WTC11 (cell line): ENCODE measurements at regions not wholly inside any gene's neighbourhood (a gene's known extent, or its start where the extent isn't known, plus 50 kb on each side); places are given as distances from the start of the nearest gene placed in this dataset.
"Not testable (repeated sequence)": the region's sequence is repeated elsewhere in the genome, so short reads cannot be mapped to it uniquely, and the experiment has no call there.

Experiments
- ATAC-seq: fragments of 200-7000 bp; cut with Tn5 transposase; 2 replicates; pipeline ENCODE4 v1.10.0; 2021; ENCODE audit warnings: mild to moderate bottlenecking, moderate library complexity
- CTCF ChIA-PET: fragments of 300-600 bp; sonication (Branson Sonifier 250); formaldehyde crosslinking; loops from one replicate; lab custom pipeline; 2021; ENCODE audit warnings: antibody characterized with exemption; lab: Charles Lee
- POLR2A ChIA-PET: fragments of 350-600 bp; sonication (Branson Sonifier 250); formaldehyde crosslinking; loops from one replicate; lab custom pipeline; 2021; ENCODE audit warnings: antibody characterized with exemption; lab: Charles Lee
- DNase-seq: peaks from one replicate; pipeline ENCODE4 v3.0.0; 2021; ENCODE audit warnings: low spot score
- H3K27ac Mint-ChIP-seq: 2 replicates; pipeline ENCODE4 v1.8.0; 2021; ENCODE audit warnings: mixed read lengths
- H3K27me3 Mint-ChIP-seq: 2 replicates; pipeline ENCODE4 v1.8.0; 2021; ENCODE audit warnings: low read depth, mild to moderate bottlenecking, moderate library complexity, mixed read lengths
- H3K36me3 Mint-ChIP-seq: 2 replicates; pipeline ENCODE4 v1.8.0; 2021; ENCODE audit warnings: mixed read lengths
- H3K4me1 Mint-ChIP-seq: 2 replicates; pipeline ENCODE4 v1.8.0; 2022; ENCODE audit warnings: mixed read lengths
- H3K4me3 Mint-ChIP-seq: 2 replicates; pipeline ENCODE4 v1.8.0; 2021; ENCODE audit warnings: mild to moderate bottlenecking, moderate library complexity, mixed read lengths
- H3K9me3 Mint-ChIP-seq: 2 replicates; pipeline ENCODE4 v1.8.0; 2021; ENCODE audit warnings: mixed read lengths
- CREB1 ChIP-seq: sonication (generic); formaldehyde crosslinking; IDR thresholded peaks from 2 replicates; pipeline ENCODE4 v1.8.0; 2023; ENCODE audit warnings: mild to moderate bottlenecking, missing genetic modification reagents
- CREM ChIP-seq: sonication (generic); formaldehyde crosslinking; IDR thresholded peaks from 2 replicates; pipeline ENCODE4 v1.8.1; 2022; ENCODE audit warnings: mild to moderate bottlenecking, missing genetic modification reagents, moderate library complexity
- ELF4 ChIP-seq: sonication (generic); formaldehyde crosslinking; IDR thresholded peaks from 2 replicates; pipeline ENCODE4 v1.8.1; 2022; ENCODE audit warnings: low read depth, mild to moderate bottlenecking, moderate library complexity, missing genetic modification reagents
- EMX1 ChIP-seq: fragments of 250-450 bp; sonication (Bioruptor Pico); IDR thresholded peaks from 2 replicates; pipeline ENCODE4 v1.8.0; 2021; ENCODE audit warnings: mild to moderate bottlenecking
- ERG ChIP-seq: fragments of 250-450 bp; sonication (Bioruptor Pico); IDR thresholded peaks from 2 replicates; pipeline ENCODE4 v1.8.0; 2021; ENCODE audit warnings: mild to moderate bottlenecking
- ETV6 ChIP-seq: sonication (generic); formaldehyde crosslinking; IDR thresholded peaks from 2 replicates; pipeline ENCODE4 v1.8.1; 2022; ENCODE audit warnings: mild to moderate bottlenecking, missing genetic modification reagents
- FOXJ3 ChIP-seq: sonication (generic); formaldehyde crosslinking; IDR thresholded peaks from 2 replicates; pipeline ENCODE4 v1.9.0; 2021; ENCODE audit warnings: missing genetic modification reagents, mild to moderate bottlenecking, borderline replicate concordance
- HMGA2 ChIP-seq: fragments of 250-450 bp; sonication (Bioruptor Pico); IDR thresholded peaks from 2 replicates; pipeline ENCODE4 v1.4.0; 2021; ENCODE audit warnings: mild to moderate bottlenecking, moderate library complexity
- MYBL2 ChIP-seq: sonication (generic); formaldehyde crosslinking; IDR thresholded peaks from 2 replicates; pipeline ENCODE4 v1.8.1; 2023; ENCODE audit warnings: mild to moderate bottlenecking, moderate library complexity, missing genetic modification reagents
- NFYB ChIP-seq: sonication (generic); formaldehyde crosslinking; conservative IDR thresholded peaks from 2 replicates; pipeline ENCODE4 v1.8.0; 2022; ENCODE audit warnings: low read depth, missing genetic modification reagents
- PRRX2 ChIP-seq: fragments of 250-450 bp; sonication (Bioruptor Pico); IDR thresholded peaks from 2 replicates; pipeline ENCODE4 v1.8.0; 2021; ENCODE audit warnings: mild to moderate bottlenecking
- TCF7 ChIP-seq: sonication (generic); formaldehyde crosslinking; IDR thresholded peaks from 2 replicates; pipeline ENCODE4 v1.8.0; 2022; ENCODE audit warnings: mild to moderate bottlenecking, low read depth, missing genetic modification reagents, moderate library complexity
- ZNF219 ChIP-seq: sonication (generic); formaldehyde crosslinking; IDR thresholded peaks from 2 replicates; pipeline ENCODE4 v1.8.0; 2023; ENCODE audit warnings: missing genetic modification reagents, mild to moderate bottlenecking, borderline replicate concordance
- ZNF425 ChIP-seq: fragments of 250-450 bp; sonication (Bioruptor Pico); conservative IDR thresholded peaks from 2 replicates; pipeline ENCODE4 v1.9.0; 2021; ENCODE audit warnings: mild to moderate bottlenecking
- ZNF671 ChIP-seq: fragments of 250-450 bp; sonication (Bioruptor Pico); IDR thresholded peaks from 2 replicates; pipeline ENCODE4 v1.8.0; 2021; ENCODE audit warnings: mild to moderate bottlenecking
- TF ChIP-seq, protein P1 (sequence below): sonication (generic); formaldehyde crosslinking; IDR thresholded peaks from 2 replicates; pipeline ENCODE4 v1.8.1; 2023; ENCODE audit warnings: mild to moderate bottlenecking, missing genetic modification reagents, moderate library complexity
- TF ChIP-seq, protein P2 (sequence below): sonication (generic); formaldehyde crosslinking; IDR thresholded peaks from 2 replicates; pipeline ENCODE4 v1.8.0; 2022; ENCODE audit warnings: mild to moderate bottlenecking, missing genetic modification reagents
- TF ChIP-seq, protein P3 (sequence below): sonication (generic); formaldehyde crosslinking; IDR thresholded peaks from 2 replicates; pipeline ENCODE4 v1.8.1; 2022; ENCODE audit warnings: missing genetic modification reagents, borderline replicate concordance

DNA sequence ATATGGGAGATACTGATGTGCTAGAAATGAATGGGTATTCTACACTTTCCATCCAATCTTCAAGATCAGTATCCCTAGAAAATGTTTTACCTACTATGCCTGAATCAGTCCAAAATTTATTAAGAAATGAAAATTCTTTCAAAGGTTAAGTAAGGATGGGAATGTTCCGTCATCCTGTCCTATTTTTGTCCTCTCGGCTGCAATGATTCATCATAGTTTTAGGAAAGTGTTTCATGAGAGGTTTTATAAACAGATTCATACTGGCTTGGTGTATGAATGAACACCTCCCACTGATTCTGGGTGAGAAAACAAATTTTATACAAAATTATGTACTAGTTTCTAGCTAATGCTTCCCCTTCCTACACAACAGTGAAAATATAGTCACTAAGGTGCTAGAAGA, 504.6 kb upstream of the NR5A2 start (continued):
- TF ChIP-seq, protein P1, sequence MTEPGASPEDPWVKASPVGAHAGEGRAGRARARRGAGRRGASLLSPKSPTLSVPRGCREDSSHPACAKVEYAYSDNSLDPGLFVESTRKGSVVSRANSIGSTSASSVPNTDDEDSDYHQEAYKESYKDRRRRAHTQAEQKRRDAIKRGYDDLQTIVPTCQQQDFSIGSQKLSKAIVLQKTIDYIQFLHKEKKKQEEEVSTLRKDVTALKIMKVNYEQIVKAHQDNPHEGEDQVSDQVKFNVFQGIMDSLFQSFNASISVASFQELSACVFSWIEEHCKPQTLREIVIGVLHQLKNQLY (CRISPR knock-in tag), result no peak
- TF ChIP-seq ETV6 (CRISPR knock-in tag) (no peak), ZNF425 (CRISPR knock-in tag) (no peak), EMX1 (no peak), NFYB (CRISPR knock-in tag) (no peak)

DNA sequence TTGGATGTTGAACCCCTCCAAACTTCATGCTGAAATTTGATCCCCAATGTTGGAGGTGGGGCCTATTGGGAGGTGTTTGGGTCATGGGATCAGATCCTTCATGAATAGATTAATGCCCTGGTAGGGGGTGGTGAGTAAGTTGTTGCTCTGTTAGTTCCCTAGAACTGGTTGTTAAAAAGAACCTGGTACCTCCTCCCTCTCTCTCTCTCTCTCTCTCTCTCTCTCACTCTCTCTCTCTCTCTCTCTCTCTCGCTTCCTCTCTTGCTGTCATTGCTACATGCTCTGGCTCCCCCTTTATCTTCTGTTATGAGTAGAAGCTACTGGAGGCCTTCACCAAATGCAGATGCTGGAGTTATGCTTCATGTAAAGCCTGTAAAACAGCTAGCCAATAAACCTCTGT, 498.2 kb upstream of the NR5A2 start:
- ATAC-seq (peak; percentile 83), DNase-seq (no peak)
- Mint-ChIP-seq H3K4me1 (peaks cover 19% of the 10 kb centered on the region), H3K27me3 (0 out of 2 replicates have a peak, but pooled peaks cover 3% of the 10 kb centered on the region), H3K27ac (no peak overlapping the region), H3K9me3 (peaks cover 38% of the 10 kb centered on the region), H3K4me3 (no peak overlapping the region), H3K36me3 (peaks cover 14% of the 10 kb centered on the region)
- TF ChIP-seq CREM (CRISPR knock-in tag), result no peak
- TF ChIP-seq ELF4, result no peak
- no peak for TF ChIP-seq NFYB (CRISPR knock-in tag)
- TF ChIP-seq ZNF219 (CRISPR knock-in tag), result no peak
- no peak for TF ChIP-seq CREB1 (CRISPR knock-in tag)
- no peak for TF ChIP-seq ERG
- TF ChIP-seq, protein P2, sequence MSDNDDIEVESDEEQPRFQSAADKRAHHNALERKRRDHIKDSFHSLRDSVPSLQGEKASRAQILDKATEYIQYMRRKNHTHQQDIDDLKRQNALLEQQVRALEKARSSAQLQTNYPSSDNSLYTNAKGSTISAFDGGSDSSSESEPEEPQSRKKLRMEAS (CRISPR knock-in tag), result no peak
- TF ChIP-seq FOXJ3, result no peak
- TF ChIP-seq HMGA2 (CRISPR knock-in tag), result no peak
- TF ChIP-seq MYBL2 (CRISPR knock-in tag), result no peak
- no peak for TF ChIP-seq TCF7 (CRISPR knock-in tag)
- no peak for TF ChIP-seq PRRX2 (CRISPR knock-in tag)
- TF ChIP-seq, protein P3, sequence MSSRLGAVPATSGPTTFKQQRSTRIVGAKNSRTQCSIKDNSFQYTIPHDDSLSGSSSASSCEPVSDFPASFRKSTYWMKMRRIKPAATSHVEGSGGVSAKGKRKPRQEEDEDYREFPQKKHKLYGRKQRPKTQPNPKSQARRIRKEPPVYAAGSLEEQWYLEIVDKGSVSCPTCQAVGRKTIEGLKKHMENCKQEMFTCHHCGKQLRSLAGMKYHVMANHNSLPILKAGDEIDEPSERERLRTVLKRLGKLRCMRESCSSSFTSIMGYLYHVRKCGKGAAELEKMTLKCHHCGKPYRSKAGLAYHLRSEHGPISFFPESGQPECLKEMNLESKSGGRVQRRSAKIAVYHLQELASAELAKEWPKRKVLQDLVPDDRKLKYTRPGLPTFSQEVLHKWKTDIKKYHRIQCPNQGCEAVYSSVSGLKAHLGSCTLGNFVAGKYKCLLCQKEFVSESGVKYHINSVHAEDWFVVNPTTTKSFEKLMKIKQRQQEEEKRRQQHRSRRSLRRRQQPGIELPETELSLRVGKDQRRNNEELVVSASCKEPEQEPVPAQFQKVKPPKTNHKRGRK, result no peak
- no peak for TF ChIP-seq ZNF425 (CRISPR knock-in tag)
- no peak for TF ChIP-seq ZNF671 (CRISPR knock-in tag)
- ChIA-PET POLR2A (no interaction called here), CTCF (no interaction called here)

DNA sequence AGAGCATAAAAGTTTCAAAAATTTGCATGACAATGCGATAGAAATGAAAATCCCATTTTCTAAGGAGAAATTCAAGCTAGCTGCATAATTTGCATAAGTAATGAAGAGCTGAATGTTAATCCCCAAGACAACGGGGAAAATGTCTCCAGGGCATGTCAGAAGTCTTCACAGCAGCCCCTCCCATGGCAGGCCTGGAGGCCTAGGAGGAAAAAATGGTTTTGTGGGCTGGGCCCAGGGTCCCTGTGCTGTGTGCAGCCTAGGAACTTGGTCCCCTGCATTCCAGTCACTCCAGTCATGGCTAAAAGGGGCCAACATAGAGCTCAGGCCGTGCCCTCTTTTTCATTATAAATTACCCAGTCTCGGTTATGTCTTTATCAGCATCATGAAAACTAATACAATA, 494.1 kb upstream of the NR5A2 start:
- H3K27me3 Mint-ChIP-seq, CTCF ChIA-PET, H3K27ac Mint-ChIP-seq, H3K4me3 Mint-ChIP-seq, ATAC-seq, POLR2A ChIA-PET, DNase-seq: not testable (repeated sequence)
- H3K9me3 Mint-ChIP-seq, result peaks cover 72% of the 10 kb centered on the region
- peaks cover 49% of the 10 kb centered on the region for H3K36me3 Mint-ChIP-seq
- peaks cover 12% of the 10 kb centered on the region for H3K4me1 Mint-ChIP-seq
